HG03565 (cell line): ENCODE measurements at regions not wholly inside any gene's neighbourhood (a gene's known extent, or its start where the extent isn't known, plus 50 kb on each side); places are given as distances from the start of the nearest gene placed in this dataset.
A peak's percentile ranks its signal among the peaks of the same experiment; 100 is the strongest.
"Not testable (repeated sequence)": the region's sequence is repeated elsewhere in the genome, so short reads cannot be mapped to it uniquely, and the experiment has no call there.

Experiments used
- ATAC-seq: cut with Tn5 transposase; IDR thresholded peaks from one replicate; pipeline ENCODE4 v1.9.1; 2021; ENCODE audit warnings: mild to moderate bottlenecking, moderate library complexity; ENCODE audit not compliant: unreplicated experiment

DNA sequence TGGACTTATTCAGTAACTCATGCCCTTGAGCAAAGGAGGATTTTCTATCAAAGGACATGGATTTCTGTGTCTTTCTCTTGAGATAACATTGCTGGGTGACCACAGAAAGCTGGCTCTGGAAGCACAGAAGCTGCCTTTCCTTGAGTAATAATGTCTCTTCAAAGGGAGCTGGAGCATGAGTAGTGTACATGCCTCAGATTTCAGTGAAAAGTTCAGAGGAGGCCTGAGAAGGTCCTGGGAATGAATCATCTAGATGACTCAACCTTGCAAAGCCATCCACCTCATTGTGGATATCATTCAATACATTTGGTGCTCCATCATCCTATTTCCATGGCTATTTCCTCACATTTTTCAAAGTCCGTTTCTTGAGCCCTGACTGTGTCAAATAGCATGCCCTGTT lies 77.6 kb upstream of the OR4M2 start:
- ATAC-seq = not testable (repeated sequence)

- peak; percentile 75 for ATAC-seq
These were observed 91.2 kb upstream of the OR4M2 start for GRCh38 chr15:21989117-21989516.

GRCh38 chr15:21983820-21984219 lies 96.5 kb upstream of the OR4M2 start:
- not testable (repeated sequence) for ATAC-seq

DNA sequence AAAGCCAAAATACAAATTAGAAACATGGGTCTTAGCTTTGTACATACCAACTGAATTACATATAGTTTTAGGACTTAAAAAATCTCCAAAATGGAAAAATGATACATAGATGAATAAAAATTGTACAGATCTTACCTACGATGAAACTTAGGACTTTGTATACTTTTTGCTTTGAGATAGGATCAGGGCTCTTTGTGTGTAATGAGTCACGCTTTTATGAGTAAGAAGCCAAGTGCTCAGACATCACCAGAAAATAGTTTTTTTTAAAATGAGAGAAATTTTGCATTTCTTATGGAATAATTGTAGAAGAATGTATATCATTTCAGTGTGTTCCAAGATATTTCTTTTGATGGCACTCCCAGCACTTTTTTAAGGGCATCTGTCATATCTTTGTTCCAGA lies 100.4 kb upstream of the OR4M2 start:
- ATAC-seq = not testable (repeated sequence)

DNA sequence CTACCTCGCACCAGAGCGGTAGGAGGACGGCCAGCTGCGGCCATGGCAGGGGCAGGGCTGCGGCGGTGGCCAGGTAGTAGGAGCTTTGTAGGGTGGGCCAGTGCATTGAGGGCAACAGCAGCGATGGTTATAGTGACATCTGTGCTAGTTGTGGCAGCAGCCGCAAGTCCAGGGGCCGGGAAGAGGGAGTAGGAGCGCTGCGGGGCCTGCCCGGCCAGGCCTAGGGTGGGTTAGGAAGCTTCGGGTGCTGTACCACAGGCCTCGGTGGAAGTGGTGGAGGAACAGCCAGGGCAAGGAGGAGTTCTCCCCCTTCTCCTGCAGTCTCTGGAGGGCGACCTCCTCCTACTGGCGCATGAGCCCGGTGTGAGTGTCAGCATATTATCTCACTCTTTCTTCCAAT lies 76.2 kb upstream of the POTEB start:
- ATAC-seq = not testable (repeated sequence)

DNA sequence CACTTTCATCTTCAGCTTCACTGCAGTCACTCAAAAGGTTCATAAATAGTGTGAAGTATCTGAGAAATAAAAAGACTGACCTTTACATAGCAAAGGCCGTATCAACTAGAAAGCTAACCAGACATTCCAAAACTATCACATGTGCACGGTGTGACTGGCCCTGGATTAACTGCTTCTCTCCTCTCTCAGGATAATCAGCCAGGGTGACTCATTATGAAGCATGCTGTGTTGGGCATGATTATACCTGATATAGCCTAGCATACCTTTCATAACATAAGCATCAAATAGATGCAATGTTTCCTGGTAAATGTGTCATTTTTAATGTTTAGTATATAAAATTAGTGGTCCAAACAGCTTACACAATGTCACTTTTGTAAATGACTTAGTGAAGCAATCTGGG lies 62.8 kb upstream of the POTEB start:
- not testable (repeated sequence) for ATAC-seq
